Hepatic stellate cell (primary cell): ENCODE measurements at regions not wholly inside any gene's neighbourhood (a gene's known extent, or its start where the extent isn't known, plus 50 kb on each side); places are given as distances from the start of the nearest gene placed in this dataset.

Experiments
- DNase-seq: peaks from one replicate; pipeline ENCODE4 v3.0.0; 2011; ENCODE audit warnings: low spot score

GRCh38 chr12:3959799-3960560 lies 86.8 kb upstream of the PARP11 start:
- no peak for DNase-seq

DNA sequence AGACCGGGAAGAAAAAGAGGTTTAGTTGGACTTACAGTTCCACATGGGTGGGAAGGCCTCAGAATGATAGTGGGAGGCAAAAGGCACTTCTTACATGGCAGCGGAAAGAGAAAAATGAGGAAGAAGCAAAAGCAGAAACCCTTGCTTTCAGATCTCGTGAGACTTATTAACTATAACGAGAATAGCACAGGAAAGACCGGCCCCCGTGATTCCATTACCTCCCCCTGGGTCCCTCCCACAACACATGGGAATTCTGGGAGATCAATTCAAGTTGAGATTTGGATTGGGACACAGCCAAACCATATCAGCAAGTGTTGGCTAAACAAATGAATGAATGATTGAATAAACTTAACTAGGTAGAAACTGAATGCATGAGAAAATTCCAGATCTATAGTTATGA lies 85.3 kb upstream of the PARP11 start:
- no peak for DNase-seq

DNA sequence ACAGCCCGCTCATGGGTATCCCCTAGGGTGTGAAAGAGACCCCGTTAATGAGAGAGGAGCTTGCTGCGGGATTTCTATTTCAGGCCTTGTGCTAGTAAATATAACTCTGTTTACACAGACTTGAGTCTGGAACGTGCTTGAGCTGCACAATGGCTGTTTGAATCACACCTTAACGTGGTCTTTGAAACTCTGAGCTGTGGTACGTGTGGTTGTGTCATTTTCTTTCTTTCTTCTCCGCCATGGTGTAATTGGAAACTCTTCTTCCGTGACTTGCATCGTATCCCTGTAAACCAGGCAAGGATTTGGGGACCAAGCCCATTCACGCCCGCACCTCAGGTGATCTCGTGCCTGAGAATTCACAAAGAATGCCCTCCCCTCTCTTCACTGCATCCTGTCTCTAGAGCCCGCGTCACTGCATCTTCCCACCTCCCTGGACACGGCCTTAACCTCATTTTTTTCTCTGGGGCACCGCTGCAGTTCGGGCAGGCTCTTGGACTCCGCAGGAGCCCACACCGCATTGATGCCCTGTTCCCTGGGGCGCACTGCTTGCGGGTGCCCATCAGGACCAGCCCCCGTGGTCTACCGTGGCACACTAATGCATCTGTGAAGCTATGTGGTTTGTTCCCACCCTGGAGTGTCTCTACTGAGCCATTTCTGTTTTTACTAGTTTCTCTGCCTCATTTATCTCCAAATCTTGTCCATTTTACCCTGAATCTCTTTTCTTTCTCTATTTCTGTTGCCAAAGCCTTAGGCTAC lies 78.4 kb upstream of the PARP11 start:
- DNase-seq: no peak

- no peak for DNase-seq
Observed at GRCh38 chr12:3950714-3951320, 77.6 kb upstream of the PARP11 start.

DNA sequence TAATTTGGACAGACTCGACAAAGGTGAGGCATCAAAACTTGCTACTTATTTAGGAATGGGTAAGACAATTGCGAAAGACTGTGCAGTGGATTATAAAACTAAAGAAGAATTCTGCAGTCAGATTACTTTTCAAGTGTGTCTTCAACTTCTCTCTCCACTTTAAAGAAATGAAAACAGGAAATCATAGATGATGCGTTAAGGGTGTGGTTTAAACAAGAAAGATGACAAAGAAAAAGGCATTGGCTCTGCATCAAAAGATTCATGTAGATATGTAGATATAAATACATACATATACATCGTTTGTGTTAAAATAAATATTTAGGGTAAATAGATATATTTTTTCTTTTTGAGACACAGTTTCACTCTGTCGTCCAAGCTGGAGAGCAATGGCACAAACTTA lies 74.6 kb upstream of the PARP11 start:
- DNase-seq: no peak

DNA sequence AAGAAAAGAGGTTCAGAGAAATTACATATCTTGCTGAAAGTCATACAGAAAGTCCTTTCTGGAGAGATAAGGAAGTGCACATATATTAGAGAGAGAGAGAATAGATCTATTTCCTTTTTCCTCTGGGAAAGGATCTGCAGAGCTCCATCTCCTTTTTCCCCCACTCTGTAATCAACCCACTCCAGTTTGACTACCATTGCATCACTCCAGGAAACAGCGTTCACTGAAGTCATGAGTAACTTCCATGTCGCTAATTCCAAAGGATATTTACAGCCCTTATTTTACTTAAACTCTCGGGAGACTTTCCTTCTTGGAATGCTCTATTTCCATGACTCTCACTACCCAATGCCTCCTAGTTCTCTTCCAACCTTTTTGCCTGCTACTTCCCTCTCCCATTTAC lies 72.5 kb upstream of the PARP11 start:
- DNase-seq: no peak

DNA sequence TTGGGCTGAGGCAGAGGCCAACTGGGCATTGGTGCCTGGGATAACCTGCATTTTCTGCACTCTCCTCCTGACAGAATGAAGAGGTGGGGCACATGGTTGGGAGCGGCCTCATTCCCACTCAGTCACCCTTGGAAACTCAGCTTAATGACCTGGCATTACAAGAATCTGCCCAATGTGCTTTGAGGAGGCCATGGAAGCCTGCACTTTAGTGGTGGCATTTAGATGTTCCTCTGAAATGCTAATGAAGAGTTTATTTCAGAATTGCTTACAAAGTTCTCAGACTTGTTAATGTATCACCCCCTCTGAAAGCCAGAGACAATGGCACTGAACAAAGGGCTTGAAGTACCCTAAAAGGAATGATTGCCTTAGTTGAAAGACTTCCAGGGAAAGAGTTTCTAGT lies 71.4 kb upstream of the PARP11 start:
- DNase-seq: no peak

DNA sequence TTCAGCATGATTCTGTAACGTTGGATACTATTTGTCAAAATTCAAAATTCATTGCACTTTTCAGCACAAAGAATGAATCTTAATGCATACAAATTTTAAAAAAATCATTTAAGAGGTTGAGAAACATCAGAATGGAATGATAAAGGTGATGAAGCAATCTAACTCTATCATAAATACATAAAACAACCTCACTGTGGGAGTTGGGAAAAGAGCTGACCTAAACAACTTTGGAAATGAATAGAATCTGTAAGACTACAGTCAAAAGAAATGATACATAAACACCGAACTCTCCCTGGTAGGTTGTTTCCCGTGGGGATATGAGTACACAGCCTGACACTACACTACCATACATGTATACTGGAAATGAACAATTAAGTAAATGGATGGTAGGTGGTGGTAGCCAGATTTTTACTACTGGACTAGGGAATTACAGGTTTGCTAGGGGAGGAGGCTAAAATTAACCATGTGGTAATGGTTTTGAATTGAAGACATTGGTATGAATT lies 64.9 kb upstream of the PARP11 start:
- no peak for DNase-seq

DNA sequence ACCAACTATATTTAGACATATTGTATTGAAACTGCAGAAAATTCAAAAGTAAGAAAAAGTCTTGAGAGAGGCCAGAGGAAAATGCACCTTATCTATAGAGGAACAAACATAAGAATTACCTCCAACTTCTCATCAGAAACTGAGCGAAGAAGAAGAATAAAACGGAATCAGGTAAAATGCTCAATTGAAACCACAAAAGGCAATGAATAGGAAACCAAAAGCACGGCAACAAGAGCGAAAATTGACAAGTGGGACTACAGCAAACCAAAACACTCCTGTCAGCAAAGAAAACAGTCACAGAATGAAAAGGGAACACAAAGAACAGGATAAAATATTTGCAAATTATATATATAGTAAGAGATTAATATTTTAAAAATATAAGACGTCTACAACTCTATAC lies 61.9 kb upstream of the PARP11 start:
- DNase-seq: no peak

DNA sequence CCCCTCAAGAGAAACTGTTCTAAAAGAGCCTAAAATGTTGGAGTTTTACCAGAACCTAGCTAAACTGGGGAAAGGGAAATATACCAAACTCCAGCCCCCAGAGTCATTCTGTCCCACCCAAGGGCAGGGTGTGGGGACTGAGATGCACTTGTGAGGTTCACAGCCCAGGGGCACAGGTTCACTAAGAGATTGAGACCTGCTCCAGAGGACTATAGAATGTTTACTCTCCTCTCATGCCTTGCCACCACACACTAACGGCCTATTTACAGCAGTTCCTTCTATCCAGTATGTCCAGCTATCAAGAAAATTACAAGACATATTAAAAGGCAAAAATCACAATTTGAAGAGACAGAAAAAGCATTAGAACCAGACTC lies 60.6 kb upstream of the PARP11 start:
- no peak for DNase-seq

GRCh38 chr12:3933074-3933818 lies 60.0 kb upstream of the PARP11 start:
- no peak for DNase-seq

DNA sequence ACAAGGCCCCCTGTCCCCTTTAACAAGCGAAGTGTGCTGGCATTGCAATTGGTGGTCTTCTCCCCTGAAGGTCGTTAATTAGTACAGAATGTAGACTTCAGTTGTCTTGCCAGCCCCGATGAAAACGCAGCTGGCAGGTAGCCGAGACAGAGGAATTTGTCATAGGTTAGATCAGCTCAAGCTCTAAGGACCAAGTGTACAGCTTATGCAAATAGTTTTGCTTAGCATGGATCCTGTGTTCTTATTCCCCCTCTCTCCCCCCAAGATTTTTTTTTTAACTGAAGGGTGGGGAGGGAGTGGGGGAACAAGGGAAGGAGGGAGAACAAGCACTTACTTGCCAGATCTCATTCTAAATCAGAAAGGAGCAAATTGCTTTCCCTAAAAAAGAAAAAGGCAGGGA lies 58.6 kb upstream of the PARP11 start:
- DNase-seq: no peak

DNA sequence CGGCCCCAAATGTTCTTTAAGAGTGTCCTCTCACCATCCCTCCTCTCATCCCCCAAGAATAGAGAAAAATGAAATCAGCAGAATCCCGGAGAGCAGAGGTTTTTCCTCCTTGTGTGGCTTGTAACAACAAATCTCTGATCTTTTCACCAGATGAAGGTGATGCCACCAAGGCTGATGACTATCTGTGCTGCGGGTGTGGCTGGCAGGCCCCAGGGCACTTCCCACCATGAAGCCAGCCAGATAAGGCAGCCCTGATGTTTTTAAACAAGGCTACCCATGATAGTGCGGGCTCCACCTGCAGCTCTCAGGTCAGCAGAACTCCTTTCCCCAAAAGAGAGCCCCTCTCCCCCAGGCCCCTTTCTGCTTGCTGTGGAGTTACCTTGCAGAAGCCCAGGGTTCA lies 58.0 kb upstream of the PARP11 start:
- no peak for DNase-seq

DNA sequence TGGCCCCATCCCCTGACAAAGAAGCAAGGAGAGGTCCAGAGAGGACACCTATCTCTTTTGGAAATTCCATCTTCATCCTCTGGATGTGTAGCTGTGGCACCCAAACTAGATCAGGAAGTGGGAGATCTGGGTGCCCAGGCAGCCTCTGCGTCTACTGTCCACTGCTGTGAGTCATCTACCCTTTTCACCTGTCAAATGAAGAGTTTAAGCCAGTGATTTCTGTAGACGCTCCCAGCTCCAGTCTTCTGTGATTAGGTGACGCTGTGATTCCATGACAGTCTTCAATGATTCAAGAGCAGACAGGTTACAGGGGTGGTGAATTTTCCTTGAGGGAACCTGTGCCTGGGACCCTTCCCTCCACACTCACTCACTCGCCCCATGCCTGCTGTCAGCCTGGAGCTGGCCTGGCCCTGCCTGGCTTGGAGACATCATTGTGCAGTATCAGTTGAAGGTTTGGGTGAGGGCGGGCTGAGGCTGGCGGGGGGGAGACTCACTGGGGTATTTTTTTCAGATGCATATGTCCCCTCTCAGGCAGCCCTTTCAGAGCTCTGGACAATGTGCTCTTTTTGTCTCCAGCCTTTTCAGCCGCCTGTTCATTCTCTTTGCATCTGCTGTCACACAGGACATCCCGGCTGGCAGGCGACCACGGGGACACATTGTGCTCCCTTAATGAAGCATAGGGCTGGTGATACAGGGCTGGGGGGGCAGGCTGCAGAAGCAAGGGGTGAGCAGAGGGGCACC lies 56.8 kb upstream of the PARP11 start:
- no peak for DNase-seq

DNA sequence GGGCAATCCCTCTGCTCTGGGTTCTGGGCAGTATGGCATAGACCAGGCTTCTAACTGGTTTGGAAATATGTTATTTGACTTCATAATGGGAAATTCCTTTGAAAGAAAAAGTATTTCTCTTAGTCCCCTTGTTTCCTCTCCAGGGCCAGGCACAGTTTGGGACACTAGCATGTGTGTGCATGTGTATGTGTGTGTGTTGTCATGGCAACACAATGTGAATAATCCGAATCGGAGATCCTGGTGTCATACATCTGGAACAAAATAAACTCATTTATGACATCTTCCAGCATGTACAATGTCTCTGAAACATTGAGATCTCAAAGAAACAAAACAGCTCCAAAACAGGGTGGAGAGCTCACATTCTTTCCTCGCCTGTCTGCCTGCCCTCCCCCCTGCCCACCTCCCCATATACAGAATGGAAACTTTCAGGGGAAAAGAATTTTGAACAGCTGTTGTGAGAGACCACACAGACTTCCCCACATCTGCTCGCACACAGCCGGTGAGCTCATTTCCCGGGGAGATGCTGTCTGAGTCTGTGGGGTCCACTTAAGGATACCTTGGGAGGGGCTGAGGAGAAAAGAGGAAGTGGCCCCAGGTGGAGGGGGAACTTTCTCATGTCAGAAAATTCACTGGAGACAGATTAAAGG lies 55.5 kb upstream of the PARP11 start:
- no peak for DNase-seq

- no peak for DNase-seq
Observed at GRCh38 chr12:3925621-3926020, 52.4 kb upstream of the PARP11 start.

DNA sequence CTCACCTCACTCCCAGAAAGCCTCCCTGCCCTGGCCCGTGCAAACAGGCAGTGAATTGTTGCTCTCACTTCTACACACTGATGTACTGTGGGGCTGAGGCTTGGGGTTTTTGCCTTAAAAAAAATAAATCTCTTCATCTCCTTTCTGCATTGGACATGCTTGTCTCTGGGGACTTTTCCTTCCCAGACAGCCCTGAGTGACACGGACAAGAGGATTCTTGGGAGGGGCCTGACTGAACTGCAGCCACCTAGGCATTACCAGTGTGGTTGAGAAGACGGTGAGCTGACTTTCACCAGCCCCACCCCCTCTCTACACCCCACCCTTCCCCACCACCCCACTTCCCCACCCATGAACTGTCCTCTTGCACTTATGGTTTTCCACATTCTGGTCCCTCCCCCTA lies 51.6 kb upstream of the PARP11 start:
- DNase-seq: no peak

DNA sequence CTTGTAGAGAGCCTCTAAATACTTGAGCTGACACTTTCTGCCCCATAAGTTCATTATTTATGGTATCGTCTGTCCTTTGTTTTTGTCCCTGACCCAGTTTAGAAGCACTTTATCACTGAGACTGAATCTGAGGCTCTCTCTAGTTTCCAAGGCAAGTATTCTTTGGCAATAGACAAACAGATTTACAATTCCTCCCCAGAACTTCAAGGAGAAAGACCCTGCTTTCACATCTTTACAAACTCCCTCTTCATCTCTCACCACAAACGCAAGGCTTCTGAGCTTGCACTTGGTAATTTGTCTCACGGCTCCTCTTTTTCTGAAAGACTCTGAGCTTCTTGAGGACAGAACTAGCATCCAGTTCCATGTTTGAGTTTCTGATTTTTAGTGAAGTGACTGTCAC lies 49.8 kb upstream of the PARP11 start:
- DNase-seq: no peak
